Stomach (tissue), 8 donors: ENCODE measurements at regions not wholly inside any gene's neighbourhood (a gene's known extent, or its start where the extent isn't known, plus 50 kb on each side); places are given as distances from the start of the nearest gene placed in this dataset.

Experiments used
- DNase-seq, 2 donors: peaks; one replicate each; pipeline versions ENCODE4 v3.0.0 to v3.0.0-alpha.2; 2013 to 2019
- H3K27ac ChIP-seq, 5 donors: fragments of 200-600 bp in 4 of 5; sonication (generic) in 4 of 5; one replicate each; pipeline ENCODE4 v1.5.1; 2013 to 2019; ENCODE audit warnings: mild to moderate bottlenecking in 1 of 5, moderate library complexity in 1 of 5
- H3K27me3 ChIP-seq, 3 donors: fragments of 200-600 bp; sonication (generic); one replicate each; pipeline ENCODE4 v1.5.1; 2017 to 2019; ENCODE audit warnings: mixed run types in 1 of 3
- H3K36me3 ChIP-seq, 4 donors: fragments of 200-600 bp; sonication (generic); 1 replicate in 3 of 4; 2 replicates in 1 of 4; pipeline ENCODE4 v1.5.1; 2016 to 2019
- H3K4me1 ChIP-seq, 4 donors: fragments of 200-600 bp; sonication (generic); one replicate each; pipeline ENCODE4 v1.5.1; 2016 to 2019
- H3K4me3 ChIP-seq, 4 donors: fragments of 200-600 bp; sonication (generic) in 3 of 4; one replicate each; pipeline ENCODE4 v1.5.1; 2016 to 2019; ENCODE audit warnings: mild to moderate bottlenecking in 1 of 4
- H3K9me3 ChIP-seq, 4 donors: fragments of 200-600 bp; sonication (generic); one replicate each; pipeline ENCODE4 v1.5.1; 2016 to 2019
- EP300 ChIP-seq: sonication (generic); formaldehyde crosslinking; IDR thresholded peaks from one replicate; pipeline ENCODE4 v1.6.1; 2017; ENCODE audit warnings: antibody characterized with exemption
- POLR2A ChIP-seq, 4 donors: fragments of 450-650 bp; IDR thresholded peaks; one replicate each; pipeline ENCODE4 v1.6.1; 2016; ENCODE audit warnings: antibody characterized with exemption in 4 of 4, control low read depth in 2 of 4, mild to moderate bottlenecking in 1 of 4, moderate library complexity in 1 of 4
- POLR2AphosphoS5 ChIP-seq, 3 donors: sonication (generic); formaldehyde crosslinking; IDR thresholded peaks; one replicate each; pipeline ENCODE4 v1.6.1; 2016; ENCODE audit warnings: antibody characterized with exemption in 3 of 3
- WGBS, 5 donors: extraction: QIAGEN DNeasy Blood & Tissue Kit in 3 of 5; methylation state at CpG; one replicate each; pipeline versions ENCODE4 v1.1.5 to v1.1.7; 2013 to 2018; 5-methylcytosine and 5-hydroxymethylcytosine counted together
- intact Hi-C: fragments of 100-400 bp; cut with DNase I; formaldehyde crosslinking; loops from one replicate; pipeline ENCODE4 v1.15.1; 2023; ENCODE audit warnings: low total_unique reads
- TF ChIP-seq, protein P1 (sequence below), 7 experiments: fragments of 450-650 bp in 4 of 7; fragments of 200-600 bp in 3 of 7; sonication (generic) in 3 of 7; IDR thresholded peaks; one replicate each; pipeline ENCODE4 v1.5.1; 2016 to 2019; ENCODE audit warnings: antibody characterized with exemption in 7 of 7, control low read depth in 2 of 7, mild to moderate bottlenecking in 1 of 7
- donor health status: healthy with polysubstance abuse.
- donor health status: Bipolar disorder and iron deficiency.
- donor health status: healthy.

GRCh38 chr2:75954761-75955160 lies 244.0 kb upstream of the GCFC2 start:
- TF ChIP-seq POLR2A (IDR thresholded peaks at IDR 0.05) = no peak
- no peak for TF ChIP-seq EP300
- no peak for TF ChIP-seq POLR2AphosphoS5 (IDR thresholded peaks at IDR 0.05)
- TF ChIP-seq, protein P1, sequence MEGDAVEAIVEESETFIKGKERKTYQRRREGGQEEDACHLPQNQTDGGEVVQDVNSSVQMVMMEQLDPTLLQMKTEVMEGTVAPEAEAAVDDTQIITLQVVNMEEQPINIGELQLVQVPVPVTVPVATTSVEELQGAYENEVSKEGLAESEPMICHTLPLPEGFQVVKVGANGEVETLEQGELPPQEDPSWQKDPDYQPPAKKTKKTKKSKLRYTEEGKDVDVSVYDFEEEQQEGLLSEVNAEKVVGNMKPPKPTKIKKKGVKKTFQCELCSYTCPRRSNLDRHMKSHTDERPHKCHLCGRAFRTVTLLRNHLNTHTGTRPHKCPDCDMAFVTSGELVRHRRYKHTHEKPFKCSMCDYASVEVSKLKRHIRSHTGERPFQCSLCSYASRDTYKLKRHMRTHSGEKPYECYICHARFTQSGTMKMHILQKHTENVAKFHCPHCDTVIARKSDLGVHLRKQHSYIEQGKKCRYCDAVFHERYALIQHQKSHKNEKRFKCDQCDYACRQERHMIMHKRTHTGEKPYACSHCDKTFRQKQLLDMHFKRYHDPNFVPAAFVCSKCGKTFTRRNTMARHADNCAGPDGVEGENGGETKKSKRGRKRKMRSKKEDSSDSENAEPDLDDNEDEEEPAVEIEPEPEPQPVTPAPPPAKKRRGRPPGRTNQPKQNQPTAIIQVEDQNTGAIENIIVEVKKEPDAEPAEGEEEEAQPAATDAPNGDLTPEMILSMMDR (IDR thresholded peaks at IDR 0.05) = no peak
- H3K4me3 ChIP-seq = no peak overlapping the region
- H3K4me1 ChIP-seq = no peaks in the 10 kb centered on the region
- H3K36me3 ChIP-seq = no peaks in the 10 kb centered on the region
- H3K27ac ChIP-seq = no peak overlapping the region
- intact Hi-C loops = no loop called here
- no peaks in the 10 kb centered on the region for H3K9me3 ChIP-seq
- H3K27me3 ChIP-seq = no peaks in the 10 kb centered on the region
- DNase-seq = peak in 1 of 2 donors; percentile 11

- Histone ChIP-seq H3K27me3 (no peaks in the 10 kb centered on the region), H3K9me3 (no peaks in the 10 kb centered on the region), H3K4me1 (no peaks in the 10 kb centered on the region), H3K27ac (no peak overlapping the region), H3K36me3 (no peaks in the 10 kb centered on the region), H3K4me3 (no peak overlapping the region)
- 73 to 84% (median 81%) methylated on average over 1 of the region's 1 CpG for WGBS, 5 donors
- intact Hi-C loops = no loop called here
- TF ChIP-seq POLR2AphosphoS5 (IDR thresholded peaks at IDR 0.05) = no peak
- no peak for TF ChIP-seq POLR2A (IDR thresholded peaks at IDR 0.05)
- TF ChIP-seq, protein P1 (IDR thresholded peaks at IDR 0.05) = no peak
- TF ChIP-seq EP300 = no peak
- no peak for DNase-seq
These were observed 241.5 kb upstream of the GCFC2 start for GRCh38 chr2:75952173-75952572.

GRCh38 chr2:75949385-75950030 lies 238.8 kb upstream of the GCFC2 start:
- peak in 1 of 2 donors; percentile 6 for DNase-seq
- intact Hi-C loops = no loop called here
- Histone ChIP-seq H3K27ac (no peak overlapping the region), H3K9me3 (peaks cover 0 to 10% (median 0%) of the 10 kb centered on the region in 4 donors), H3K36me3 (no peaks in the 10 kb centered on the region), H3K27me3 (no peaks in the 10 kb centered on the region), H3K4me3 (no peak overlapping the region), H3K4me1 (no peaks in the 10 kb centered on the region)
- WGBS, 5 donors = 63 to 75% (median 70%) methylated on average over 4 of the region's 4 CpGs
- TF ChIP-seq EP300 (no peak), POLR2AphosphoS5 (IDR thresholded peaks at IDR 0.05) (no peak), POLR2A (IDR thresholded peaks at IDR 0.05) (no peak)
- TF ChIP-seq, protein P1 (IDR thresholded peaks at IDR 0.05) = no peak

DNA sequence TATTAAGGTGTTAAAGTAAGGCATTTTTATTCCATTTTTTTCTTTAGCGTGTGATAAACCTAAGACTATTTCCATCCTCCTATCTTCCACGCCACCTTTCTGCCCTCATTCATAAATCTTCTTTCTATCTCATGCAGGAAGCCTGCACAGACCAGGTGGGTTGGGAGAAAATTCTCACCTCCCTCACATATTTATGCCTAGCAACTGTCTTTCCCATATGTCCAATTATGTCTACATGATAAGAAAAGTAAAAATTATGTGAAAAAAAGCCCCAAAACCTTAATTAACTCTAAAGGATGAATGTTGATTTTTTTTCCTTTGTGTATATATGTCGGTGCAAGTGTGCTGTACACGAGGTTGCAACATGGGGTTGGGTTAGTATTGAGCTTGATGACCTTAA lies 225.6 kb upstream of the GCFC2 start:
- Histone ChIP-seq H3K4me3 (no peak overlapping the region), H3K36me3 (no peaks in the 10 kb centered on the region), H3K27me3 (no peaks in the 10 kb centered on the region), H3K4me1 (no peaks in the 10 kb centered on the region), H3K27ac (no peak overlapping the region), H3K9me3 (peaks cover 0 to 12% (median 3%) of the 10 kb centered on the region in 4 donors)
- WGBS, 5 donors = 73 to 87% (median 79%) methylated on average over 4 of the region's 4 CpGs
- intact Hi-C loops = no loop called here
- DNase-seq = no peak
- TF ChIP-seq EP300 = no peak
- TF ChIP-seq POLR2AphosphoS5 (IDR thresholded peaks at IDR 0.05) = no peak
- TF ChIP-seq, protein P1 (IDR thresholded peaks at IDR 0.05) = no peak
- TF ChIP-seq POLR2A (IDR thresholded peaks at IDR 0.05) = no peak
